ENCODE measurements at regions not wholly inside any gene's neighbourhood (a gene's known extent, or its start where the extent isn't known, plus 50 kb on each side); places are given as distances from the start of the nearest gene placed in this dataset.
"Not testable (repeated sequence)": the region's sequence is repeated elsewhere in the genome, so short reads cannot be mapped to it uniquely, and the experiment has no call there.

- DNase-seq = no peak
Observed at GRCh38 chr7:24138343-24138742, 145.6 kb upstream of the NPY start.

DNA sequence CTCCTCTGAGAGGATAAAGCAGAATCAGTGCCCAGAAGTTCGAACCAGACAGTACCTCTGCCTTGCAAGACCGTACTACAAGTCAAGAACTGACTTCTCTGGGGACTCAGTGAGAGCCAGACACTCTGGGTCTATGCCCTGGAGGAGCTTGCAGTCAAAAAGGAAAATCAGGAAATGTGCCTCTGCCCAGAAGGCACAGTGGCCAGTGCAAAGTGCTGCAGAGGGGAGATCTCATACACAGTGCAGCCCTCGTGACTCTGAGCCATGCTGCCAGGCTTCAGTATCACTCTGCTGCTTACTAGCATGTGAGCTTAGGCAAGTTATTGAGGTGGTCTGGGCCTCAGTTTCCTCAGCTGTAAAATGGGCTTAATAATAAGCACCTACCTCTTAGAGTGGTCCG, 144.0 kb upstream of the NPY start:
- no peak for DNase-seq

GRCh38 chr7:24141874-24142509, 142.0 kb upstream of the NPY start:
- no peak for DNase-seq

GRCh38 chr7:24143547-24143946, 140.4 kb upstream of the NPY start:
- no peak for DNase-seq

GRCh38 chr7:24151944-24152343, 132.0 kb upstream of the NPY start:
- DNase-seq = no peak

- DNase-seq = no peak
Observed at GRCh38 chr7:24152356-24152755, 131.6 kb upstream of the NPY start.

- no peak for DNase-seq
Observed at GRCh38 chr7:24152877-24153472, 131.0 kb upstream of the NPY start.

DNA sequence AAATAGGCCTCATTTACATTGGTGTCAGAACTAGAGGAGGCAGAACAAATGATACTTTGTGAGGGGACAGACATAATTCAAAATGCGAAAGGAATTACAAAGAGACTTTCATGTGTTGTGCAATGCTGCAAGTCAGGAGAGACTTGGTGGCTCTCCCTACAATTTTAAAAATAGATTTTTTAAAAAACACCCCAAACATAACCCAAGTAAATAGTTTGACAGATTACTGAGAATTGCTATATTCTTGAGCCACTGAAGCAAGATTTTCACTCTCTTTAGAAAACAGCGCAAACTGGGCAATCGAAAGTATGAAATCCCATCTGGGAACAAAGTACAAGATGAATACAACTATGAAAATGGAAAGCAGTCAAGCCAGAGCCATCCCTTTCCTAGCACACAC, 126.3 kb upstream of the NPY start:
- no peak for DNase-seq

GRCh38 chr7:24158975-24159374, 125.0 kb upstream of the NPY start:
- no peak for DNase-seq

GRCh38 chr7:24164401-24164800, 119.6 kb upstream of the NPY start:
- no peak for DNase-seq

- peak in 2 of 4 experiments; percentile 8 to 9 for DNase-seq
Observed at GRCh38 chr7:24169077-24169624, 114.8 kb upstream of the NPY start.

DNA sequence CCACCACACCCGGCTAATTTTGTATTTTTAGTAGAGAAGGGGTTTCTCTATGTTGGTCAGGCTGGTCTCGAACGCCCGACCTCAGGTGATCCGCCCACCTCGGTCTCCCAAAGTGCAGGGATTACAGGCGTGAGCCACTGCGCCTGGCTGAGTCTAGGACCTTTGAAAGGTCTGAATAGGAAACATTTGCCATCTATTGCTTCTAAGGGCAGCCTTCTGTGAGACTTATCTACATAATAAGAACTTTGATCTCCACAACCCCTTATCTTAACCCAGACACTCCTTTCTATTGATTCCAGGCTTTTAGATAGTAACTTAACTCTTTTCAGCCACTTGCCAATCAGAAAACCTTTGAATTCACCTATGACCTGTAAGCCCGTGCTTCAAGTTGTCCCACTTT, 112.0 kb upstream of the NPY start:
- DNase-seq = not testable (repeated sequence)

DNA sequence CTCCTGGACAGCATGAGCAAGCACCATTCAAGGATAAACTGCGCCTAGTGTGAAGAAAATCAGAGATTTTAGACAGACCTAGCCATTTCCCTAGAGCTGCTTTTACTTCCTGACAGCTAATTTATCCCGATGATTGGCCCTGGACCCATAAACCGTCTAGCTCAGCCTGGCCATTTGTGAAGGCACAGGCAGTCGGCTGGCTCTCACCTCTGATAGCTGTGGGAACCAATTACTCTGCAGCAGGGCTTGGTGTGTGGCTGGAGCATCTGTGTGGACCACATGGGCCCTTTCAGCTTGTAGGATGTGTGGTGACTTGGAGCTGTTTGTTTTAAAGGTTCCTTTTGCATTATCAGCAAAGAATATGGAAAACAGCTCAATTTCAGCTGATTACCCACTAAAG, 111.1 kb upstream of the NPY start:
- DNase-seq = no peak

DNA sequence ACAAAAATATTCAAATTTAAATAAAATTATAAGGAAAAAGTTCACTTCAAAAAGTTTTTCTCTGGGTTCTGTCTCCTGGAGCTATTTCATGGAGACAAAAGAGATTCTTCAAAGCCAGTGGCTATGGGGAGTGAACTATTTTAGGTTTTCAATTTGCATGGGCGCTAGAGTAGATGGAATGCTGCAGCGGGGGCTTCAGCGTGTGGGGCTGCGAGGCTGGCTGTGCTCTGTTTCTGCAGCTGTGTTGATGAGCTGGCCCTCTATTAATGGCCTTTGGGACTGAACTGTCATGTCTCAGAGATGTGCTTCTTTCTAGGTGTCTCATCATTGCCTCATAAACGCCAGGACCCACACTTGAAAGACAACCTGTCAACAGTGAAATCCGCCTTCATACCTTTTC, 108.4 kb upstream of the NPY start:
- no peak for DNase-seq

GRCh38 chr7:24178811-24179570, 105.0 kb upstream of the NPY start:
- no peak for DNase-seq

- no peak for DNase-seq
Observed at GRCh38 chr7:24191362-24191761, 92.6 kb upstream of the NPY start.

- DNase-seq = no peak
Observed at GRCh38 chr7:24192053-24192452, 91.9 kb upstream of the NPY start.

- DNase-seq = no peak
Observed at GRCh38 chr7:24192691-24193090, 91.3 kb upstream of the NPY start.

DNA sequence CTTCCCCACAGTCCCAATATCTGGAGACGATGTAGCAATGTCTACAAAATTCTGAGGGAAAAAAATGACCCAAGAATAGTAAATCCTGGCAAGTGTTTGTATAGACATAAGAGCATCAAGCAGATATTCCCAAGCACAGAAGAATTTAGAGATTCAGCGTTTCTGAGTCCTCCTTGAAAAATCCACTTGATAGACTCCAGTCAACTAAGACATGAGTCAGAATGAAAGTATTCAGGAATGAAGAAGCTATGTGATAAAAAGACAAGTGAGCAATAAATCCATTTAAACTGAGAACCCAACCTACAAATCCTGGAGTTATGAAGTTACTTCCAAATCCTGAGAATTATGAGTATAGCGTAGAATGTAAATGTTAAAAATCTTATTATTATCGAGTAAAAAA, 86.1 kb upstream of the NPY start:
- DNase-seq = no peak

- DNase-seq = no peak
Observed at GRCh38 chr7:24199978-24200377, 84.0 kb upstream of the NPY start.

GRCh38 chr7:24200407-24200966, 83.5 kb upstream of the NPY start:
- DNase-seq = no peak

DNA sequence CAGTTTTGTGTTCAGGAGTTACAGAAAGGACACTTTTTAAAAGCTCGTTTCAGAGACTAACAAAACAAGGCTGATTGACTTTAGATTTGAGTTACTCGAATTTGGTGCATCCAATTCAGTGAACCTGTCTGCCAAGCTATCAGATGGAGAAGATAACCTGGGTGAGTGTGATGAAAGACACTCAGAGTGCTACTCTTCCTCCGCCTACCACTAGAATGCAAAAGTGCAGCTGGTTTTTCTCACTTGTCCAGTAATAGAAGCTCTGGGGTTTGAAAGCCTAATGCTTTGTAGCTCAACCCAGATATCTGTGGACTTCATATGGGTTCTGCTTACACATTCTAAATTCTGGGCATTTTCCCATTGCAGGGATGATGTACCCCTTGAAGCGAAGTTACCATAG, 82.8 kb upstream of the NPY start:
- no peak for DNase-seq

- DNase-seq = no peak
Observed at GRCh38 chr7:24212073-24212472, 71.9 kb upstream of the NPY start.

DNA sequence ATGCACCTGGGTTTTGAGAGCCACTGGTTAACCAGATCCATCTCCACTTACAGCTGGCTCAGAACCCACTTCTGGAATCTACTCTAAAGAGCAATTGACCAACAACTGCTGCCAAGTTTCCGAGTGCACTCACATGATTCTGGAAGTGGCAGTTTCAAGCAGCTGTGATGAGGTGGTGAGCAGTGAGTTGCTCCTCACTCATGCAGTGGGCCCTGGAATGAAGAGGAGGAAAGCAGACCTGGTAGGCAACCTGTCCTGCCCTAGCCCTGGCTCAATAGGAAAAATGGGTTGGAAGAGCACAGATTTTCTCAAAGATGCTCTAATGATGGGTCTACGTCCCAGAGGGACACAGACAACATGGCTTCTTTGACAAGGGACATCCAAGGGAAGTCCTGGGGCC, 70.7 kb upstream of the NPY start:
- DNase-seq = no peak

All from suppressor macrophage (primary cell).